ENCODE measurements at regions not wholly inside any gene's neighbourhood (a gene's known extent, or its start where the extent isn't known, plus 50 kb on each side); places are given as distances from the start of the nearest gene placed in this dataset.

- no peak for TF ChIP-seq CTCF (IDR thresholded peaks at IDR 0.05; ENCODE audit: poor library complexity)
- TF ChIP-seq EZH2phosphoT487 (IDR thresholded peaks at IDR 0.05; ENCODE audit: low read depth, severe bottlenecking, unreplicated experiment) = no peak
Observed at GRCh38 chr2:228627510-228627909, 446.0 kb upstream of the SPHKAP start.
